Duodenal mucosa (tissue), 2 donors: ENCODE measurements at regions not wholly inside any gene's neighbourhood (a gene's known extent, or its start where the extent isn't known, plus 50 kb on each side); places are given as distances from the start of the nearest gene placed in this dataset.
"Not testable (repeated sequence)": the region's sequence is repeated elsewhere in the genome, so short reads cannot be mapped to it uniquely, and the experiment has no call there.

Experiments used
- H3K27ac ChIP-seq: one replicate; pipeline ENCODE4 v1.7.0; 2013; ENCODE audit warnings: low read depth, low read length
- H3K27me3 ChIP-seq, 2 donors: one replicate each; pipeline ENCODE4 v1.7.0; 2013; ENCODE audit warnings: low read length in 2 of 2, control low read depth in 1 of 2; ENCODE audit not compliant: insufficient read depth in 2 of 2, control insufficient read depth in 1 of 2
- H3K36me3 ChIP-seq, 2 donors: one replicate each; pipeline ENCODE4 v1.7.0; 2013; ENCODE audit warnings: low read length in 2 of 2, control low read depth in 1 of 2; ENCODE audit not compliant: insufficient read depth in 2 of 2, control insufficient read depth in 1 of 2
- H3K4me1 ChIP-seq, 2 donors: one replicate each; pipeline ENCODE4 v1.7.0; 2013; ENCODE audit warnings: low read length in 2 of 2, control low read depth in 1 of 2; ENCODE audit not compliant: insufficient read depth in 2 of 2, control insufficient read depth in 1 of 2
- H3K4me3 ChIP-seq, 2 donors: one replicate each; pipeline ENCODE4 v1.7.0; 2013; ENCODE audit warnings: low read length in 2 of 2, low read depth in 1 of 2
- H3K9ac ChIP-seq, 2 donors: one replicate each; pipeline ENCODE4 v1.7.0; 2013; ENCODE audit warnings: low read length in 2 of 2, low read depth in 1 of 2
- H3K9me3 ChIP-seq, 2 donors: one replicate each; pipeline ENCODE4 v1.7.0; 2013; ENCODE audit warnings: low read length in 2 of 2, control low read depth in 1 of 2; ENCODE audit not compliant: control insufficient read depth in 1 of 2

DNA sequence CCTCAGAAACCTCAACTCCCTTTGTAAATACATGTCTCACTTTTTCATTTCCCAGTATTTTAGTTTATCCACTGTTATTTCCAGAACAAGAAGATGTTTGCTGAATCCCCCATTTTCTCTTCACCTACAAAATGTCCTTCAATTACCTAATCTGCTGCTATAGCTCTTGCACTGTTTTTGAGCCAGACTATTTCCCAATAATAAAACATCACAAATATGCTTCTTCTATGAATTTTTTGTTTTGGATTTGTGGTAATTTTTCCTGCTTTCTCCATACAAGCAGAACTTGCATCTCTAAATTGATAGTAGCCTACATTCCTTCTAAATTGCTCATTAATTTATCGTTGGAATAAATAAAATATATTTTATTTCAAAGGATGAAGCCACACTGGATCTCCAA lies 199.6 kb upstream of the C1orf87 start:
- no peaks in the 10 kb centered on the region for H3K9me3 ChIP-seq
- H3K27me3 ChIP-seq = no peaks in the 10 kb centered on the region
- H3K36me3 ChIP-seq = no peaks in the 10 kb centered on the region
- H3K27ac ChIP-seq = no peak overlapping the region
- no peak overlapping the region for H3K4me3 ChIP-seq
- H3K9ac ChIP-seq = no peak overlapping the region
- no peaks in the 10 kb centered on the region for H3K4me1 ChIP-seq

DNA sequence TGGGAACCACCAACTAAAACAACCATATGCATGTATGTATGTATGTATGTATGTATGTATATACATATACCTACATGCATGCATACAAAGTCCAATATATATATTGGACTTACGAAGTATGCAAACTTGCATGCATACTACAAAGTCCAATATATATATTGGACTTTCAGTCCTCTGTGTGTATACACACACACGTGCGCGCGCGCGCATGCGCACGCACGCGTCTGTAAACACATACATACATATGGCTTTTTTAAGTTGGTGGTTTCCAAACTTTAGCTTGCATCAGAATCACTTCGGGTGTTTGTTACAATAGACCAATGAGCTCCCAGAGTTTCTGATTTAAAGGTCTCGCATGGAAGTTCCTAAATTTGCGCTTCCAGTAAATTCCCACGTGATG lies 197.5 kb upstream of the C1orf87 start:
- Histone ChIP-seq H3K4me3 (no peak overlapping the region), H3K9me3 (no peaks in the 10 kb centered on the region), H3K36me3 (no peaks in the 10 kb centered on the region), H3K27me3 (no peaks in the 10 kb centered on the region), H3K4me1 (no peaks in the 10 kb centered on the region), H3K9ac (no peak overlapping the region), H3K27ac (no peak overlapping the region)

DNA sequence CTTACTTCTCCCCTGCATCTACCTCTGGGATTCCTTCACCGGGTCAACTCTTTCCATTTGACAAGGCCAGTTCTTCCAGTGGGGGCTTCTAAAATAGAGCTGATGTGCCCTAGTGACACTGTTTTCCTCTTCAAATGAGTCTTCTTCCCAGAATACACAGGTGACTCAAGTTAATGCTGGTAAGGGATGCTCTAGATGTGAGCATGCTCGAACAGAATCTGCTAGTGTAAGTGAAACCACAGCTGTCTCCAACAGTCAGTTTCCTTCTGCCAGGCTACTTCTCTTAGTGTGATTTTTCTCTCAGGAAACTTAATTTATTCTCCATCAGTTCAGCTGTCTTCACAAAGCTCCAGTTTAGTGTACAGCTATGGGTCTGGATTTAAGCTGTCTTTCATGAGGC lies 194.9 kb upstream of the C1orf87 start:
- no peak overlapping the region for H3K4me3 ChIP-seq
- H3K27ac ChIP-seq = no peak overlapping the region
- no peaks in the 10 kb centered on the region for H3K4me1 ChIP-seq
- no peaks in the 10 kb centered on the region for H3K27me3 ChIP-seq
- no peaks in the 10 kb centered on the region for H3K9me3 ChIP-seq
- no peak overlapping the region for H3K9ac ChIP-seq
- H3K36me3 ChIP-seq = no peaks in the 10 kb centered on the region

DNA sequence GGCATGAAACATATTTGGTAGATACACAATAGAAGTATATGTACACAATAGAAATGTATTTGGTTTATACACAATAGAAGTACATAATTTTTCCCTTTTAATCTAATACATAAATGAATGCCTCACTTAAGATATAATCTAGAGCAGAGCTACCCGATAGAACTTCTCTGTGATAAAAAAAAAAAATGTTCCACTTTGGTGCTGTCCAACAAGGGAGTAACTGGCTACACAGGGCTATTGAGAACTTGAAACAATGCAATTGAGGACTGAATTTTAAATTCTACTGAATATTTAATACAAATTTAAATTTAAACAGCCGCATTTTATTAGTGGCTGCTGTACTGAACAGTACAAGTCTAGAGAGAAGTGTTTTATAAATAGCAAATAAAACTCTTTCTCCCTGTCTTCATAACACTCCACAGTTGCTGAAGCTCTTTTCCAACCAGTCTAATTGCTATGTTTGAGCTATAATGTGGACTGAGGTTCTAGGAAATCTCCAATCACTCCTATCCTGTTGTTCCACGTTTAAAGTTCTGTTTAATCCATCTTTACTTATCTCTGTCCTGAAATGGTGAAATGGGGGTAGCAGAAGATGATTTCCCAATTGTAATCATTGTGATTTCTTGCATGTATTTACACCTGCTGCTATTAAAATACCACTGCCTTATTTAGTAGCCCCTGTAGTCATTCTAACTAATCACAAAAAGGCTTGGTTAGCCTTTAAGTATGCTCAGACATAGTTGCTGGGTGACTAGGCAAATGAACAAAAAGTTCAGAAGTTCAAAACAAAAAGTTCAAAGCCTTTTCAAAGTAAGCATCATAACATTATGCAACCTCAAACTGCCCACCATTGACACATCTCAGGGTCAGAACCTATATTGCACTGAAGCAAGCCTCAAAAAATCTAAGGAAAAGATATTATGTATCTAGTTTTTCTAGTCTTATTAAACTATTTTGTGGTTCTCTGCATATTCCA lies 192.3 kb upstream of the C1orf87 start:
- Histone ChIP-seq H3K9ac (no peak overlapping the region), H3K27ac (no peak overlapping the region), H3K4me1 (no peaks in the 10 kb centered on the region)

DNA sequence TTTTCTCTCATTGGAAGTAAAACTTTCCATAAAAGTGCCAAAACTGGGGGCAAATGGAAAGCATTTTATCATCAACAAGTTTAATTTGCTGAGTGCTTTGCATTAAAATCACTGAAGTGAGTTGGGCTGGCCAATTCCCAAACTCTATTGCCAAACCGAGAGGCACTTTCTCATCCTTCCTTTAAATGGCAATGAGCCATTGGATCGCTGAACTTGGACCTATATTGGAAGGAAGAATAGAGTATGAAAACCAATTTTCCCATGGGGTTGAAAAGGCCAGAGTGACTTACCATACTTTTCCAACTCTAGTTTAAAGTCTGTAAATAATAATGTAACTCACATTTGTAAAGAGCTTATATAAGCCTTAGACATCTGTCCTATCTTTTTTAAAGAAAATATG lies 189.1 kb upstream of the C1orf87 start:
- H3K4me1 ChIP-seq = no peaks in the 10 kb centered on the region
- no peak overlapping the region for H3K9ac ChIP-seq
- H3K4me3 ChIP-seq = no peak overlapping the region
- H3K27ac ChIP-seq = no peak overlapping the region
- no peaks in the 10 kb centered on the region for H3K36me3 ChIP-seq
- no peaks in the 10 kb centered on the region for H3K27me3 ChIP-seq
- H3K9me3 ChIP-seq = no peaks in the 10 kb centered on the region

More for the DNA sequence above, 192.3 kb upstream of the C1orf87 start:
- H3K4me3 ChIP-seq = no peak overlapping the region
- no peaks in the 10 kb centered on the region for H3K36me3 ChIP-seq
- no peaks in the 10 kb centered on the region for H3K9me3 ChIP-seq
- no peaks in the 10 kb centered on the region for H3K27me3 ChIP-seq

DNA sequence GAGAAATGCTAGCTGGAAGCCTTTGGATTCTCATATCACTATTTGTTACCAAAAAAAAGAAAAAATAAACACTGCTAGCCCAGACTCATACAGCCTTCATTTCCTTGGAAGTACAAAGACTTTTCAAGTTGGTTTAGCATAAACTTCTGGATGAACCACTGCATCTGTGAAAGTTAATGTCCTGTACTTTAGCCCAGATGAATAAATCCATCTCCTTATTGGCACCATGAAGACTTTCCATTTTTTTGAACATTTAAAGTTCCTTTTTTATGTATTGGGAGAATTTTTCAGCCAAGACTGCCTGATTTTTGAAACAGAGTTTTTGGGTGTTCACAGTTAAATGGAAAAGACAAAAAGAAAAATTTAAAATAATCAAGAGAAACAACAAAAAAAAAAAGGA lies 184.0 kb upstream of the C1orf87 start:
- Histone ChIP-seq H3K4me3 (no peak overlapping the region), H3K4me1 (no peaks in the 10 kb centered on the region), H3K27me3 (no peaks in the 10 kb centered on the region), H3K36me3 (no peaks in the 10 kb centered on the region), H3K9me3 (no peaks in the 10 kb centered on the region), H3K9ac (no peak overlapping the region), H3K27ac (no peak overlapping the region)

DNA sequence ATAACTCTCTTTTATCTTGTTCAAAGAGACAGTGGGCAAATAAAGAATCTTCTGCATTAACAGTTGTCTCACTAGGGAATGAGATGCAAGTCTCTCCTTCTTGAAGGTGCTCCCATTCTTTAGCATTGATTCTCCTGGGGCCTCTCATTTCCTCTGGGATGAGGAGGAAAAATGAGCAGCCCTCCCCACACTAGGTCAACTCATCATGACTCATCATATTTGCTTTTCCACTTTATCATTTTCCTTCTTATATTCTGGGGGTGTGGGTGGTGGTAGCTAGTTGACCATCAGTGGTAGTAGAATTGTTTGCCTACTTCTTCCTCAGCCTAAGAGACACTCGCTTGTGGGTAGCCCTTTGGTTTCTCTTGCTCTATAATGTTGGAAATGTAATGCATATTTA lies 182.0 kb upstream of the C1orf87 start:
- Histone ChIP-seq H3K27ac (no peak overlapping the region), H3K9ac (no peak overlapping the region), H3K4me1 (no peaks in the 10 kb centered on the region), H3K27me3 (no peaks in the 10 kb centered on the region), H3K9me3 (no peaks in the 10 kb centered on the region), H3K36me3 (no peaks in the 10 kb centered on the region), H3K4me3 (no peak overlapping the region)

DNA sequence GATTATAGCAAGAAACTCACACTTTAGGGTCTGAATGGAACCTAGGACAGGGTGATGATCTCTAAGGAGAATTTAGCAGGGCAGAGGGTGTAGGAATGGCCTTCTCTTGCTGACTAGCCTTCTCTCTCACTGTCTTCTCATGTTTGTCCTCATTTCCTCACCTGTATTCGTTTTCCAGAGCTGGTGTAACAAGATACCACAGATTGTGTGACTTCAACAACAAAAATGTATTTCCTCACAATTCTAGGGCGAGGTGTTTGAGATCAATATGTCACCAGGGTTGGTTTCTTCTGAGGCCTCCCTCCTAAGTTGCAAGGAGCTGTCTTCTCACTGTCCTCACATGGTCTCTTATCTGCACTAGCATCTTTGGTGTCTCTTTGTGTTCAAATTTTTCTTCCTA lies 177.9 kb upstream of the C1orf87 start:
- Histone ChIP-seq H3K9me3 (no peaks in the 10 kb centered on the region), H3K9ac (no peak overlapping the region), H3K4me3 (no peak overlapping the region), H3K27me3 (no peaks in the 10 kb centered on the region), H3K36me3 (no peaks in the 10 kb centered on the region), H3K27ac (no peak overlapping the region), H3K4me1 (no peaks in the 10 kb centered on the region)

DNA sequence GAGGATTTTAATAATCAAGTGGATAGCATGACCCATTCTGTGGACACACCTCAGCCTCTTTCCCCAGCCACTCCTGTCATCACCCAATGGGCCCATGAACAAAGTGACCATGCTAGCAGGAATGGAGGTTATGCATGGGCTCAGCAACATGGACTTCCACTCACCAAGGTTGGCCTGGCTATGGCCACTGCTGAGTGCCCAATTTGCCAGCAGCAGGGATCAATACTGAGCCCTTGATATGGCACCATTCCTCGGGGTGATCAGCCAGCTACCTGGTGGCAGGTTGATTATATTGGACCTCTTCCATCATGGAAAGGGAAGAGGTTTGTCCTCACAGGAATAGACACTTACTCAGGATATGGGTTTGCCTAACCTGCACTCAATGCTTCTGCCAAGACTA lies 173.9 kb upstream of the C1orf87 start:
- H3K4me1 ChIP-seq, H3K36me3 ChIP-seq, H3K9ac ChIP-seq, H3K9me3 ChIP-seq, H3K27me3 ChIP-seq, H3K4me3 ChIP-seq, H3K27ac ChIP-seq: not testable (repeated sequence)

DNA sequence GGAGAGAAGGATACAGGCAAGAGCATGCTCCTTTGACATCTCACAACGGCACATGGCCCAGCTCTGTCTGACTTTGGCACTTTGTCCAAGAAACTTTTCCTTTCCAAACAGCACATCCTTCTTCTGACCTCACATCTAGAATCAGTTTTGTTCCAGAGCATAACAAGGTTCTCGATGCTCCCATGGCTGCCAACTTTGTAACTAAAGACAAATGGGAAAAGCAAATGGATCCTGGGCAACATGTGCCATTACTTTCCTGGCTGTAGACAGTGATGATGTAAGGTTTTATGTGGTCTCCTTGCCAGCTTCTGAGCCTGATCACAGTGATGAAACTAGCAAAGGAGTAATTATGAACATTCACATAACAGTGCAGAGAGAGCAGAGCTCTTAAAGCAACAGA lies 171.8 kb upstream of the C1orf87 start:
- H3K4me3 ChIP-seq = no peak overlapping the region
- no peaks in the 10 kb centered on the region for H3K4me1 ChIP-seq
- no peaks in the 10 kb centered on the region for H3K9me3 ChIP-seq
- H3K36me3 ChIP-seq = no peaks in the 10 kb centered on the region
- no peak overlapping the region for H3K27ac ChIP-seq
- H3K27me3 ChIP-seq = no peaks in the 10 kb centered on the region
- H3K9ac ChIP-seq = no peak overlapping the region
